GM13976 (cell line): ENCODE measurements at regions not wholly inside any gene's neighbourhood (a gene's known extent, or its start where the extent isn't known, plus 50 kb on each side); places are given as distances from the start of the nearest gene placed in this dataset.

ENCODE experiments used
- DNase-seq: peaks from one replicate; pipeline ENCODE4 v3.0.0; 2012; ENCODE audit warnings: low spot score
- CTCF ChIP-seq: IDR thresholded peaks from 2 replicates; pipeline ENCODE4 v1.5.1; 2012; ENCODE audit warnings: borderline replicate concordance, mild to moderate bottlenecking; ENCODE audit not compliant: insufficient read depth; ENCODE audit errors: extremely low read depth, missing control alignments, control extremely low read depth
- in situ Hi-C: fragments of 300-500 bp; cut with MboI; formaldehyde crosslinking; loops from one replicate; pipeline ENCODE4 v1.12.0; 2022; ENCODE audit warnings: low sequenced_read_pairs, mixed read lengths, inconsistent platforms; ENCODE audit not compliant: unreplicated experiment

GRCh38 chr12:115823635-115824034 lies 453.9 kb downstream of the MED13L start:
- no peak for DNase-seq
- in situ Hi-C loops = no loop called here

GRCh38 chr12:115820656-115821055 lies 456.8 kb downstream of the MED13L start:
- no peak for TF ChIP-seq CTCF
- in situ Hi-C loops = no loop called here
- DNase-seq = no peak

More at GRCh38 chr12:115823635-115824034, 453.9 kb downstream of the MED13L start:
- TF ChIP-seq CTCF = no peak

GRCh38 chr12:115818973-115819372 lies 458.5 kb downstream of the MED13L start:
- DNase-seq = no peak
- no peak for TF ChIP-seq CTCF

GRCh38 chr12:115817389-115817788 lies 460.1 kb downstream of the MED13L start:
- DNase-seq = no peak
- in situ Hi-C loops = no loop called here
- no peak for TF ChIP-seq CTCF

More at GRCh38 chr12:115818973-115819372, 458.5 kb downstream of the MED13L start:
- in situ Hi-C loops = no loop called here

- TF ChIP-seq CTCF = no peak
- no peak for DNase-seq
- in situ Hi-C loops = no loop called here
These were observed 461.6 kb downstream of the MED13L start for GRCh38 chr12:115815924-115816323.

- in situ Hi-C loops = no loop called here
- no peak for DNase-seq
- TF ChIP-seq CTCF = no peak
These were observed 464.2 kb downstream of the MED13L start for GRCh38 chr12:115813256-115813655.

- no peak for TF ChIP-seq CTCF
- in situ Hi-C loops = no loop called here
- DNase-seq = no peak
These were observed 465.6 kb downstream of the MED13L start for GRCh38 chr12:115811929-115812328.
